HCEC 1CT (cell line): ENCODE measurements at regions not wholly inside any gene's neighbourhood (a gene's known extent, or its start where the extent isn't known, plus 50 kb on each side); places are given as distances from the start of the nearest gene placed in this dataset.
"Not testable (repeated sequence)": the region's sequence is repeated elsewhere in the genome, so short reads cannot be mapped to it uniquely, and the experiment has no call there.

Experiments used
- DNase-seq: peaks from one replicate; pipeline ENCODE4 v3.0.0-alpha.2; 2017

GRCh38 chr4:148954011-148954749 lies 512.0 kb upstream of the NR3C2 start:
- DNase-seq, result no peak

GRCh38 chr4:148951346-148951745 lies 509.1 kb upstream of the NR3C2 start:
- DNase-seq, result no peak

GRCh38 chr4:148946271-148946670 lies 504.1 kb upstream of the NR3C2 start:
- DNase-seq, result no peak

GRCh38 chr4:148944839-148945219 lies 502.6 kb upstream of the NR3C2 start:
- no peak for DNase-seq

- no peak for DNase-seq
Observed at GRCh38 chr4:148944136-148944838, 502.1 kb upstream of the NR3C2 start.

- no peak for DNase-seq
Observed at GRCh38 chr4:148934926-148935578, 492.8 kb upstream of the NR3C2 start.

GRCh38 chr4:148926276-148927260 lies 484.4 kb upstream of the NR3C2 start:
- no peak for DNase-seq

- DNase-seq, result no peak
Observed at GRCh38 chr4:148923881-148924280, 481.7 kb upstream of the NR3C2 start.

GRCh38 chr4:148922497-148922896 lies 480.3 kb upstream of the NR3C2 start:
- DNase-seq, result no peak

GRCh38 chr4:148914734-148915133 lies 472.5 kb upstream of the NR3C2 start:
- DNase-seq, result no peak

- DNase-seq, result no peak
Observed at GRCh38 chr4:148914301-148914700, 472.1 kb upstream of the NR3C2 start.

- DNase-seq, result no peak
Observed at GRCh38 chr4:148903388-148903787, 461.2 kb upstream of the NR3C2 start.

GRCh38 chr4:148901075-148901705 lies 459.0 kb upstream of the NR3C2 start:
- DNase-seq, result no peak

- DNase-seq, result not testable (repeated sequence)
Observed at GRCh38 chr4:148898139-148898538, 455.9 kb upstream of the NR3C2 start.

- no peak for DNase-seq
Observed at GRCh38 chr4:148893095-148893494, 450.9 kb upstream of the NR3C2 start.

- no peak for DNase-seq
Observed at GRCh38 chr4:148883891-148884290, 441.7 kb upstream of the NR3C2 start.

GRCh38 chr4:148883435-148883834 lies 441.2 kb upstream of the NR3C2 start:
- no peak for DNase-seq

GRCh38 chr4:148881860-148882643 lies 439.8 kb upstream of the NR3C2 start:
- DNase-seq, result no peak

- DNase-seq, result no peak
Observed at GRCh38 chr4:148874331-148874730, 432.1 kb upstream of the NR3C2 start.

GRCh38 chr4:148868191-148868590 lies 426.0 kb upstream of the NR3C2 start:
- DNase-seq, result no peak

GRCh38 chr4:148866666-148867065 lies 424.5 kb upstream of the NR3C2 start:
- no peak for DNase-seq
